ENCODE measurements at regions not wholly inside any gene's neighbourhood (a gene's known extent, or its start where the extent isn't known, plus 50 kb on each side); places are given as distances from the start of the nearest gene placed in this dataset.

- Mint-ChIP-seq H3K9me3 (no peaks in the 10 kb centered on the region), H3K4me1 (peaks cover 12% of the 10 kb centered on the region), H3K36me3 (no peaks in the 10 kb centered on the region), H3K27me3 (ENCODE audit: low read depth) (no peaks in the 10 kb centered on the region), H3K4me3 (no peak overlapping the region), H3K27ac (peak overlapping the region; percentile 19)
- TF ChIP-seq, protein P1, sequence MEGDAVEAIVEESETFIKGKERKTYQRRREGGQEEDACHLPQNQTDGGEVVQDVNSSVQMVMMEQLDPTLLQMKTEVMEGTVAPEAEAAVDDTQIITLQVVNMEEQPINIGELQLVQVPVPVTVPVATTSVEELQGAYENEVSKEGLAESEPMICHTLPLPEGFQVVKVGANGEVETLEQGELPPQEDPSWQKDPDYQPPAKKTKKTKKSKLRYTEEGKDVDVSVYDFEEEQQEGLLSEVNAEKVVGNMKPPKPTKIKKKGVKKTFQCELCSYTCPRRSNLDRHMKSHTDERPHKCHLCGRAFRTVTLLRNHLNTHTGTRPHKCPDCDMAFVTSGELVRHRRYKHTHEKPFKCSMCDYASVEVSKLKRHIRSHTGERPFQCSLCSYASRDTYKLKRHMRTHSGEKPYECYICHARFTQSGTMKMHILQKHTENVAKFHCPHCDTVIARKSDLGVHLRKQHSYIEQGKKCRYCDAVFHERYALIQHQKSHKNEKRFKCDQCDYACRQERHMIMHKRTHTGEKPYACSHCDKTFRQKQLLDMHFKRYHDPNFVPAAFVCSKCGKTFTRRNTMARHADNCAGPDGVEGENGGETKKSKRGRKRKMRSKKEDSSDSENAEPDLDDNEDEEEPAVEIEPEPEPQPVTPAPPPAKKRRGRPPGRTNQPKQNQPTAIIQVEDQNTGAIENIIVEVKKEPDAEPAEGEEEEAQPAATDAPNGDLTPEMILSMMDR (IDR thresholded peaks at IDR 0.05; ENCODE audit: unreplicated experiment), result no peak
- DNase-seq (ENCODE audit: low spot score in 2 of 2, unreplicated experiment in 2 of 2), result no peak
Measured at GRCh38 chr3:110272525-110272924, 799.1 kb upstream of the NECTIN3 start.

GRCh38 chr3:110291886-110292501 is 779.6 kb upstream of the NECTIN3 start:
- Mint-ChIP-seq H3K9me3 (peaks cover 42% of the 10 kb centered on the region), H3K36me3 (peaks cover 6% of the 10 kb centered on the region), H3K27ac (no peak overlapping the region), H3K4me1 (no peaks in the 10 kb centered on the region), H3K4me3 (no peak overlapping the region), H3K27me3 (ENCODE audit: low read depth) (no peaks in the 10 kb centered on the region)
- no peak for DNase-seq (ENCODE audit: low spot score in 2 of 2, unreplicated experiment in 2 of 2)
- TF ChIP-seq, protein P1 (IDR thresholded peaks at IDR 0.05; ENCODE audit: unreplicated experiment), result no peak

DNA sequence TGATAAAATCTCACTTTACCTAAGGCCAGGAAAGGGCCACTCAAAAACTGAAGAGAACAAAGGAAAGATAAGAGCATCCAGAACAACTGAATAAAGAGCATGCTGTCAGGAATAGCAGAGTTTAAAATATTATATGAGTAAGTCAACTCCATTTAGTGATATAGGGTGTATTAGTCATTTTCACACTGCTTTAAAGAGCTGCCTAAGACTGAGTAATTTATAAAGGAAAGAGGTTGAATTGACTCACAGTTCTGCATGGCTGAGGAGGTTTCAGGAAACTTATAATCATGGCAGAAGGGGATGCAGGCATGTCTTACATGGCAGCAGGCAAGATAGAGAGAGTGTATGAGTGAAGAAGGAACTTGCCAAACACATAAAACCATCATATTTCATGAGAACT is 778.0 kb upstream of the NECTIN3 start:
- Mint-ChIP-seq H3K4me1 (no peaks in the 10 kb centered on the region), H3K27me3 (ENCODE audit: low read depth) (no peaks in the 10 kb centered on the region), H3K4me3 (no peak overlapping the region), H3K27ac (no peak overlapping the region), H3K9me3 (peaks cover 36% of the 10 kb centered on the region), H3K36me3 (peaks cover 6% of the 10 kb centered on the region)
- TF ChIP-seq, protein P1 (IDR thresholded peaks at IDR 0.05; ENCODE audit: unreplicated experiment), result no peak
- no peak for DNase-seq (ENCODE audit: low spot score in 2 of 2, unreplicated experiment in 2 of 2)

DNA sequence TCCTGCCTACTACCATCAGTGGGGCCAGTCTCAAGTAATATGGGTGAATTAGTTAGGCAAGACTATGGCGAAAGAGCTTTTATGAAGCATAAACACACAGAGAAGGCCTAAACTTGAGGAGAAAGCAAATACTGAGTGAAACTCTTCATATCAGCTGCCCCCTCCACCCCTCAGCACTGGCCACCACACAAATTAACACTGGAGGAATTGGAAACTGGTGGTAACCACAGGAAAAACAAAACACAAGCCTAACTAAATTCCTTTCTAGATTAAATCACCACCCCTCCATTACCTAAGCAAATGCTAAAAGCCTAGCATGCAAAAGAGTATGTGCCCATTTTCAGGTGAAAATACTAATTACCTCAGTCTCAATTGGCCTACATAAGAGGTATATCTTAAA is 774.7 kb upstream of the NECTIN3 start:
- Mint-ChIP-seq H3K27me3 (ENCODE audit: low read depth) (no peaks in the 10 kb centered on the region), H3K4me1 (peaks cover 13% of the 10 kb centered on the region), H3K9me3 (peaks cover 36% of the 10 kb centered on the region), H3K27ac (no peak overlapping the region), H3K36me3 (peaks cover 6% of the 10 kb centered on the region), H3K4me3 (no peak overlapping the region)
- DNase-seq (ENCODE audit: low spot score in 2 of 2, unreplicated experiment in 2 of 2), result no peak
- TF ChIP-seq, protein P1 (IDR thresholded peaks at IDR 0.05; ENCODE audit: unreplicated experiment), result no peak

DNA sequence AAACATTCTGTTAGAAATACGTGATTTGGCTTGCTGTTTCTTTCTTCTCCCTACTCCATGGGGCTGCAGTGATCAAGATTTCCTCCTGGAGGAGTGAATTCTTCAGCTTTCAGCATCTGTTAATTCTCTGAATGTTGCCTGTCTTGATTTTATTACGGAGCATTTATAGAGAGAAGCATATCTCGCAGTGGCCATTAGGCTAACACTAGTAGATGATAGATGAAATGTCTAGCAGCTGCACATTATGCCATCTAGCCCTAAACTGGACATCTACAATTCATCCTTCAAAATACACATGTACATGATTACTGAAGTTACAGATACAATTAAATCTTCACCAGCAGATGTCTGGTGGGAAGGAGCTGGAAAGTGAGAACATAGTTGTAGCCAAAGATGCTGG is 769.8 kb upstream of the NECTIN3 start:
- H3K4me3 Mint-ChIP-seq, result no peak overlapping the region
- DNase-seq (ENCODE audit: low spot score in 2 of 2, unreplicated experiment in 2 of 2), result no peak
- H3K27ac Mint-ChIP-seq, result peak overlapping the region; percentile 56
- TF ChIP-seq, protein P1 (IDR thresholded peaks at IDR 0.05; ENCODE audit: unreplicated experiment), result no peak
- H3K4me1 Mint-ChIP-seq, result peaks cover 15% of the 10 kb centered on the region
- H3K36me3 Mint-ChIP-seq, result no peaks in the 10 kb centered on the region
- H3K27me3 Mint-ChIP-seq (ENCODE audit: low read depth), result no peaks in the 10 kb centered on the region
- H3K9me3 Mint-ChIP-seq, result peaks cover 10% of the 10 kb centered on the region
